ENCODE measurements at regions not wholly inside any gene's neighbourhood (a gene's known extent, or its start where the extent isn't known, plus 50 kb on each side); places are given as distances from the start of the nearest gene placed in this dataset.

DNA sequence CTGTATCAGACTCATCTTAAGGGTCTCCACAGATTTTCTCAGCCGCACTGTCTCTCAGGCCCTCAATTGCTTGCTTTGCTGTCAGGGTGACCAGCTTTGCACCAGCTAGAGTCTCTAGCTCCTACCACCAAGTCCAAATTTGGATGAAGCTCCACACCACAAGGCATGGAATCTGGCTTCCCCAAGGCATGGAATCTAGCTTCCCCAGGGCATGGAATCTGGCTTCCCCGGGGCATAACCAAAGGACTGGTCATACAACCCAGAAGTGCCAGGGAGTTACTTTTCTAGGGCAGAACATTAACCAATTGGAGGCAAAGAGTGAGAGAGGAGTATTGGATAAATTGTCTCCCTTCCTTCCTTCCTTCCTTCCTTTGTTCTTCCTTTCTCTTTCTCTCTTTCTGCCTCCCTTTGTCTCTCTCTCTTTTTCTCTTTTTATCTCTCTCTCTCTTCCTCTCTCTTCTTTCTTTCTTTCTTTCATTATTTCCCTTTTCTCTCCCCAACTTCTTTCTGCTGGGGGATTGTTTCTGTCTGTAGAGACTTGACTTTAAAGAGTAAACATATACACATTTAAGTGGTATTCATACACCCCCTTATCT, 76.9 kb upstream of the HAO2 start:
- no peak overlapping the region for H2AFZ ChIP-seq (ENCODE audit: low read depth, low read length)
- peaks cover 14% of the 10 kb centered on the region for H3K4me1 ChIP-seq (ENCODE audit: insufficient read depth, low read length)
- no peaks in the 10 kb centered on the region for H3K36me3 ChIP-seq (ENCODE audit: insufficient read depth, low read length)
- H3K9me3 ChIP-seq (ENCODE audit: low read length): no peaks in the 10 kb centered on the region
- no peak overlapping the region for H3K4me3 ChIP-seq (ENCODE audit: low read length)
- H3K27me3 ChIP-seq (ENCODE audit: insufficient read depth, low read length): no peaks in the 10 kb centered on the region

DNA sequence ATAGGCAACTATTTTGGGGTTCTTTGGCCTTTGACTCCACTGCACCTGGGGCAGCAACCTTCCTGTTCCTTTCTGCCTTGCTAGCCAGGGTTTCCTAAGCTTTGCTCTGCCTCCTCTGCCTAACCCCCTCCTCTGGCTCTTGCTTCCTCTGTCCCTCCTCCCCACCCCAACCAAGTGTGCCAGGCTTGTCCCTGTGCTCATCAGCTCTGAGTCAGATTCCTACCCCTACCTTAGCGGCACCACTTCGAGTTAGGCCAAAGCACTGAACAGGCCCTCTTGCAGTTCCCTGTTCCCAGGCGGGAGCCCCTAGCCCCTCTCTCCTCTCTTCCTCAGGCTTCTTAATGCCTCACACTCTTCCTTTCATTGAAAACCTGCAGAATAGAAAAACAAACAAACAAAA, 74.8 kb upstream of the HAO2 start:
- Histone ChIP-seq H3K36me3 (ENCODE audit: insufficient read depth, low read length) (no peaks in the 10 kb centered on the region), H3K4me3 (ENCODE audit: low read length) (no peak overlapping the region), H3K4me1 (ENCODE audit: insufficient read depth, low read length) (peaks cover 14% of the 10 kb centered on the region)

DNA sequence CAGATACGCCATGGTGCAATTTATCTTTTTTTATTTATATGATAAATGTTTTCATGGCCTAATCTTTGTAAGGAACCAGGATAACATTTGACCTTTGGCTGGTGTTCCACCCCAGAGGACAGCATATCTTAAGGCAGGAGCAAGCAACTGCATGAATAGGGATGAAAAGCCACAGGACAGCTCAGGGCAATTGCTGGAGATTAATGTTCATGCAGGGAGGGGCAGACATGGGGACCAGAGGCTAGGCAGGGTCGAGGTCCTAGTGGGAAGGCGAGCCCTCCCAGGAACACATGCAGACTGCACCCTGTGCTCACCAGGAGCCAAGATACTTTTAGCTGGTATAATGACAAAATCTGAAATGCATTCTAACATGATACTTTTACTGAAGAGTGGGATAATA, 74.4 kb upstream of the HAO2 start:
- no peak overlapping the region for H3K4me3 ChIP-seq (ENCODE audit: low read length)
- H3K36me3 ChIP-seq (ENCODE audit: insufficient read depth, low read length): no peaks in the 10 kb centered on the region
- H3K27me3 ChIP-seq (ENCODE audit: insufficient read depth, low read length): no peaks in the 10 kb centered on the region
- H3K9me3 ChIP-seq (ENCODE audit: low read length): no peaks in the 10 kb centered on the region
- H3K4me1 ChIP-seq (ENCODE audit: insufficient read depth, low read length): peaks cover 14% of the 10 kb centered on the region
- no peak overlapping the region for H2AFZ ChIP-seq (ENCODE audit: low read depth, low read length)

More for the DNA sequence above, 74.8 kb upstream of the HAO2 start:
- Histone ChIP-seq H3K9me3 (ENCODE audit: low read length) (no peaks in the 10 kb centered on the region), H2AFZ (ENCODE audit: low read depth, low read length) (no peak overlapping the region), H3K27me3 (ENCODE audit: insufficient read depth, low read length) (no peaks in the 10 kb centered on the region)

DNA sequence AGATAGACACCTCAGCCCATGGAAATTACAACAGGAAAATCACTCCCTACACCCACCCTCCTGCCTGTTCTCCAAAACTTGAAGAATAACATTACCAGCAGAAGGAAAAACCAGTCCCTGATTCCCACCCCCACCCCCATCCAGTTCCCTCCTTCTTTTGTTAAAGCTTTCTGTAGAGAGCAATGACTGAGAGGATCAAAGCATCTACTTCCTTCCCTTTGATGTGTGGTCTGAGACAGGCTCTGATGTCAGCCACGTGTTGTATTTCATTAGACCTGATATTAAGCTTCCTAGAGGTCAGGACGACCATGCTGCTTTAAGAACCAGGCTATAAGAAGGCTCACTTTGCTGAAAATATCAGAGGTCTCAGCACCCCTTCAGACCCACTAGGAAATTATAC, 73.9 kb upstream of the HAO2 start:
- Histone ChIP-seq H3K4me3 (ENCODE audit: low read length) (no peak overlapping the region), H3K27me3 (ENCODE audit: insufficient read depth, low read length) (no peaks in the 10 kb centered on the region), H3K36me3 (ENCODE audit: insufficient read depth, low read length) (no peaks in the 10 kb centered on the region), H2AFZ (ENCODE audit: low read depth, low read length) (no peak overlapping the region), H3K9me3 (ENCODE audit: low read length) (no peaks in the 10 kb centered on the region), H3K4me1 (ENCODE audit: insufficient read depth, low read length) (peaks cover 14% of the 10 kb centered on the region)

DNA sequence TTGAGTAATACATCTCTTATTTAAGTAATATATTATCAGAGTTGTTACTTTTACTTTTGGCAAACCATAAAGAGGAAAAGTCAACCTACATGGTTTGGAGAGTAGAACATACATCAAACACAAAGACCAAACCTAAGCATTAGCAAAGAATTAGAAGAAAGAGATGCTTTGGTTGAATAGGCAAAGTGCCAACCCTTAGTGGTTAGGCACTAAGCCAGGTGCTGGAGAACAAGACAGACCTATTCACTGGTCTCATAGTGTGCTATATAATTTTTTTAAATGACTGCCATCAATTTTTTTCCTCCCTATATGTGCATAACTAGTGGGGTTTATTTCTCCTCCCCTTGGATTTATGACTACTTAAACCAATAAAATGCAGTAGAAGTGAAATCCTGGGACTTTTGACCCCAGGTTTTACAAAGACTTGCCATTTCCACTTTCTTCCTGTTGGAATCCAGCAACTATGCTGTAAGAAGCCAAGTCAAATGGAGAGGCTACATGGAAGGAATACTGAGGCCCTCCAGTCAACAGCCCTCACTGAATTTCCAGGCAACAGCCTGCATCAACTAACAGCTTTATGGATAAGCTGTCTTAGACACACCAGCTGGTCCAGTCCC, 69.8 kb upstream of the HAO2 start:
- H3K4me3 ChIP-seq (ENCODE audit: low read length): no peak overlapping the region
- H3K9me3 ChIP-seq (ENCODE audit: low read length): no peaks in the 10 kb centered on the region
- no peaks in the 10 kb centered on the region for H3K27me3 ChIP-seq (ENCODE audit: insufficient read depth, low read length)
- H3K36me3 ChIP-seq (ENCODE audit: insufficient read depth, low read length): no peaks in the 10 kb centered on the region
- H3K4me1 ChIP-seq (ENCODE audit: insufficient read depth, low read length): peaks cover 12% of the 10 kb centered on the region
- no peak overlapping the region for H2AFZ ChIP-seq (ENCODE audit: low read depth, low read length)

DNA sequence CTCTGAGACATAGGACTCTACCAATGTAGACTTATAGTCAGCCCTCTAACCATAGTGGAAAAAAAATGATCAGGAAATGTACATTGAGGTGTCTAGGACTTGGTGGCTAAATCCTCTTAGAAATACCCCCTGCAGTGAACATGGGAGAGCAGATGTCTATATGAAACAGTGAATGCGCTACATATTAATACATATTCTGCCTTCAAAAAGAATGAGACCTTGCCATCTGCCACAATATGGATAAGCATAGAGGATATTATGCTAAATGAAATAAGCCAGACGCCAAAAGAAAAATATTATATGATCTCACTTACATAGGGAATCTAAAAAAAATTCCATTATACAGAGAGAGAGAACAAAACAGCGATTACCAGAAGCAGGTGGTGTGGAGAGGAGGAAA, 66.6 kb upstream of the HAO2 start:
- Histone ChIP-seq H3K27me3 (ENCODE audit: insufficient read depth, low read length) (no peaks in the 10 kb centered on the region), H3K4me3 (ENCODE audit: low read length) (no peak overlapping the region), H3K9me3 (ENCODE audit: low read length) (no peaks in the 10 kb centered on the region), H2AFZ (ENCODE audit: low read depth, low read length) (no peak overlapping the region), H3K36me3 (ENCODE audit: insufficient read depth, low read length) (no peaks in the 10 kb centered on the region), H3K4me1 (ENCODE audit: insufficient read depth, low read length) (no peaks in the 10 kb centered on the region)

DNA sequence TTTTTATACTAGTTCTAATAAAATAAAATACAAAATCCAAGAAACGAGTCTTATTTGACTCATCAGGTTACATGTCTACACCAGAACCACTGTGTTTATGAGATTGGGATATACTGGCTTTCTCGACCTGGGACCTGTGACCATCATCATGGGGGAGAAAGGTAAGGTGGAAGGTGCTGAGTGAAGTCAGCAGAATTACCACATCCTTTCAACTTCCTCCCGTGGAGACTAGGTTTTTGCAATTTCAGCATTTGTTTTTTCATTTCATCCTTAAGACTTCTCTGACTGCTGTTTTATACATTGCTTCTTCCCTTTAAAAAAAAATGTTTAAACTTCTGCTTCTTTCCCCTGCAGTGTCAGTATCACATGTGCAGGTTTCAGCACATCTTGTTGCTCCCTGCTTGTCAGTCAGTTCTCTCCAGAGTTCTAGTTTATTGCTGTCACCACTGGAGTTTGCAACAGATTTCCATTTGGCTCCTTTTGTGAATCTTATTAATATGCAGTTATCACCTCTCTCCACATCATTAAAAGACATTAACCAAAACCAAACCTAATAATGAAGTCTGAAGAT, 60.4 kb upstream of the HAO2 start:
- H2AFZ ChIP-seq (ENCODE audit: low read depth, low read length): no peak overlapping the region
- H3K36me3 ChIP-seq (ENCODE audit: insufficient read depth, low read length): no peaks in the 10 kb centered on the region
- no peak overlapping the region for H3K4me3 ChIP-seq (ENCODE audit: low read length)
- H3K9me3 ChIP-seq (ENCODE audit: low read length): no peaks in the 10 kb centered on the region
- no peaks in the 10 kb centered on the region for H3K27me3 ChIP-seq (ENCODE audit: insufficient read depth, low read length)
- no peaks in the 10 kb centered on the region for H3K4me1 ChIP-seq (ENCODE audit: insufficient read depth, low read length)

DNA sequence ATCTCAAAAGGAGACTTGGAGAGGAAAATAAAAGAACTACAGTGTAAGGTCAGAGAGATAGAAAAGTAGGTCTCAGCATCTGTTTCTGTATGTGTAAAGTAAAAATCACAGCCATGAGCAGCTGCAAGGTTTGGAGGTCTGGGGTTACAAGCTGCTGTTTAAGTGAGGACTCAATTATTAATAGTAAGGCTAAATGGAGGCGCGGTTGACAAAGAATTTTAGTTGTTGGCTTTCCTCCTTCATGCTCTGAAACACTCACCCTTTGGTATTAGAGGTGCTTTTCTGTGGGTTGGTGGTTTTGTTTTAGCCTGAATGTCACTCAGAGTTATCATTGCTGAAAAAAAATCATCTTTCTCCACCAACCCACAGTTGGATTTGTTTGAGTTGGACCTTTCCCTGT, 59.8 kb upstream of the HAO2 start:
- Histone ChIP-seq H3K9me3 (ENCODE audit: low read length) (no peaks in the 10 kb centered on the region), H3K27me3 (ENCODE audit: insufficient read depth, low read length) (no peaks in the 10 kb centered on the region), H2AFZ (ENCODE audit: low read depth, low read length) (no peak overlapping the region), H3K36me3 (ENCODE audit: insufficient read depth, low read length) (no peaks in the 10 kb centered on the region), H3K4me1 (ENCODE audit: insufficient read depth, low read length) (no peaks in the 10 kb centered on the region), H3K4me3 (ENCODE audit: low read length) (no peak overlapping the region)

DNA sequence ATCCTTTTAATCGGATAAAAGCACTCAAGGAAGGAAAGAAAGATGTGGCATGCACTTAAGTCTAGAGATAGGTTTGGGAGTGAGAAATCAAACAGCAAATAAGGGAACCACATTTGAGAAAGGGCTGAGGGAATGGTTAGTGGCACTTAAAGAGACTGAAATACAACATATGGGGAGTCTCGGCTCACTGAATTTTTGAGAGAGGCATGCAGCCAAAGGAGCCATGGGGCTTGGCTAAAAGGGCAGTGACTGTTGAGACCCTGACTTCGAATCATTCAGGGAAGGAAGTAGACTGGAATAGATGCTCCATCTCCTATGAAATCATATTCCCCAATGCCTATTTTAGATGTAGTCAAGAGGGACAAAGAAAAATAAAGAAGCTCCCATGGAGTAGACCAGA, 58.3 kb upstream of the HAO2 start:
- no peaks in the 10 kb centered on the region for H3K9me3 ChIP-seq (ENCODE audit: low read length)
- H3K4me3 ChIP-seq (ENCODE audit: low read length): no peak overlapping the region
- no peaks in the 10 kb centered on the region for H3K27me3 ChIP-seq (ENCODE audit: insufficient read depth, low read length)
- H3K4me1 ChIP-seq (ENCODE audit: insufficient read depth, low read length): no peaks in the 10 kb centered on the region
- no peaks in the 10 kb centered on the region for H3K36me3 ChIP-seq (ENCODE audit: insufficient read depth, low read length)
- H2AFZ ChIP-seq (ENCODE audit: low read depth, low read length): no peak overlapping the region

DNA sequence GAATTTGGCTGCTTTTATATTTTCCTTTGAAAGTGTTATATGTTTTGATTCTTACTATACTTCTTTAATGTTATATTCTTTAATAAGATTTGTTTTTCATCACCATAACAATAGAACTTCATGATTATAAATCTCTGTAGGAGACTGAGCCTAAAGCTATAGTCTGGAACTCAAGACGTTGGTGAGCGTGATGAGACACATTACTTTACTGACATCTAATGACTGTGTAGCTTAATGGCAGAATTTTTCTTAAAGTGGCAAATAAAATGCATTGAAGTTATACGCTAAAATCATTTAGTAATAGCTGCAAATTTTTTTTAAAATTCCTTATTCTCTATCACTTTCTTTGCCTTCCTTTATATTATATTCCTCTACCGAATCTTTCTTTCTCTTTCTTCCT, 56.1 kb upstream of the HAO2 start:
- no peaks in the 10 kb centered on the region for H3K4me1 ChIP-seq (ENCODE audit: insufficient read depth, low read length)
- no peak overlapping the region for H2AFZ ChIP-seq (ENCODE audit: low read depth, low read length)
- H3K27me3 ChIP-seq (ENCODE audit: insufficient read depth, low read length): no peaks in the 10 kb centered on the region
- no peaks in the 10 kb centered on the region for H3K9me3 ChIP-seq (ENCODE audit: low read length)
- H3K36me3 ChIP-seq (ENCODE audit: insufficient read depth, low read length): no peaks in the 10 kb centered on the region
- no peak overlapping the region for H3K4me3 ChIP-seq (ENCODE audit: low read length)

DNA sequence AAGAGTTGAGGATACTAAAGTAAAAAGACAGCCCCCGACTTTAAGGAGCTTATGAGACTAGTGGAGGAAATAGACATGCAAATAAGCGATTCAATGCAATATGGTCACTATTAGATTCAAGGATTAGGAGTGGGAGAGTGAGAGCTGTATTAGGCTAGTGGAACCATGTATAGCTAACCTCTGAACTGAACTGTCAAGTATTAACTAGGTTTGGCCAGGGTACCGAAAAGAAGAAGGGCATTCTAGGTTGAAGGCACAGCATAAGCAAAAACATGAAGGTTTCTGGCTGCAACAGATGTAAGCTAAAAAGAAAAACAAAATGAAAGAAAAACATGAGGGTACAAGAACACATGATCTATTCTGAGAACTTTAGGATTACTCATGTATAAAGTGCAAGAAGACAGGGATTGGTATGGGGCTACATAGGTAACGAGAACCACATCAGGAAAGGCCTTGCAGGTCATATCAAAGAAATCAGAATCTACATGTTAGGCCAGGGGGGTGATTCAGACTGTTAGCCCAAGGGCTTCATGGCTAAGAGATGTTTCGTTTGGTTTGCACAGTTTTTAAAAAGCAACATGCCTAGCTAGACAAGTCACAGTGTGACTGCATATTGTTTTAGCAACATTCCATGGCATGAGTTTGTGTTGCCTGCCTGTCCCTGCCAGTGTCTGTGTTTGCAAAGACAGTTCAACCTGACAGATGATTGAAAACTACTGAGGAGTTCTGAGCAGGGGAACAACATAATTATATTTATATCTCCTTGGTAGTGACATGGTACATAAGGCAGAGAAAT, 54.4 kb upstream of the HAO2 start:
- Histone ChIP-seq H3K4me3 (ENCODE audit: low read length) (no peak overlapping the region), H2AFZ (ENCODE audit: low read depth, low read length) (no peak overlapping the region), H3K27me3 (ENCODE audit: insufficient read depth, low read length) (no peaks in the 10 kb centered on the region)

DNA sequence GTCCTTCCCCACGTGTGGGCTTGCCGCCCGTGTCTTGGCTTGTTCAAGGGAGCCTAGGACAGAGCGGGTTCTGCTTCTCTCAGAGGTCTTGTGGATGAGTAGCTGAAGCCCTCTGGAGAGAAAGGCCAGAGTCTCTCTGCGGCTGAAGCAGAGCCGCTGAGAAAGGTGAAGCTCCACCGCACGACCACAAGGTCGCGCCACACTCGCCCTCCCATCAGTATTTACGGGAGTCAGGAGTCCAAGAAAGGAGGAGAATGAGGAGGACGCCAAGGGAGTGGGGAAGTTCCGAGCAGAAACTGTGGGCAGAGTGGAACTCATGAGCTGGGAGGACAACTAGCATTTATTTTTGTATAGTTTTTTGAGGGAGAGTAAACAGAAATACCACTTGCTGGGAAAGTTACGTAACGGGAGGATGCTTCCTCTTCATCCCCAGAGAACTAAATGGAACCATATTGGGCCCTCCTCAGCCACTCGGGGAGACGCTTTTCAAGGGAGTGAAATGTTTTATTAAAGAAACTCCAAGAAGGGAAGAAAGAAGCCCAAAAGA, 51.6 kb upstream of the HAO2 start:
- H3K27me3 ChIP-seq (ENCODE audit: insufficient read depth, low read length): no peaks in the 10 kb centered on the region
- H3K4me1 ChIP-seq (ENCODE audit: insufficient read depth, low read length): no peaks in the 10 kb centered on the region
- no peaks in the 10 kb centered on the region for H3K36me3 ChIP-seq (ENCODE audit: insufficient read depth, low read length)
- no peak overlapping the region for H2AFZ ChIP-seq (ENCODE audit: low read depth, low read length)
- no peak overlapping the region for H3K4me3 ChIP-seq (ENCODE audit: low read length)
- H3K9me3 ChIP-seq (ENCODE audit: low read length): no peaks in the 10 kb centered on the region

More for the DNA sequence above, 54.4 kb upstream of the HAO2 start:
- Histone ChIP-seq H3K4me1 (ENCODE audit: insufficient read depth, low read length) (no peaks in the 10 kb centered on the region), H3K36me3 (ENCODE audit: insufficient read depth, low read length) (no peaks in the 10 kb centered on the region), H3K9me3 (ENCODE audit: low read length) (no peaks in the 10 kb centered on the region)
